Erythroblast (primary cell): ENCODE measurements at regions not wholly inside any gene's neighbourhood (a gene's known extent, or its start where the extent isn't known, plus 50 kb on each side); places are given as distances from the start of the nearest gene placed in this dataset.

ENCODE experiments used
- DNase-seq, 2 experiments: peaks; one replicate each; lab custom pipeline; 2025; lab: John Stamatoyannopoulos, UW
- GATA1 ChIP-seq: IDR thresholded peaks from 2 replicates; pipeline ENCODE4 v1.6.1; 2011; ENCODE audit warnings: low read depth, mild to moderate bottlenecking, control low read depth, low read length, moderate library complexity
- POLR2A ChIP-seq: IDR thresholded peaks from 2 replicates; pipeline ENCODE4 v1.6.1; 2011; ENCODE audit warnings: mild to moderate bottlenecking, low read length

DNA sequence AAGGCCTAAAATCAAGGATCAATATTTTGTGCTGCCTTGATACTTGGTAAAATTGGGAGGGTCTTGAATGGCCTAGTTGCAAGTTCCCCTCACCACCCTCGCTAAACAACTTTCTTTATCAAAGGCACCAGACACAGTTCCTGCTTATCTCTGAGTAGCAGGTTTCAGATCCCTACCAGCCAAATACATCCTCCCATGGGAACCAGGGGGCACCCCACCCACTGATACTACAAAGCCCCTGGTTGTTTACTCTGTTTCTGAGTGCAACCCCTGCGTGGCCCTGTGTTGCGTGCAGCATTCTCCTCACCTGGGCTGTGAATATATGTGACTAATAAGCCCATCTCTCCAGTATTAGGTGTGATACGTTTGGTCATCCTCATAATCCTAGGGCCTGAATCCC is 314.9 kb downstream of the DRD1 start:
- TF ChIP-seq POLR2A (no peak), GATA1 (no peak)

GRCh38 chr5:175124821-175125220 is 319.2 kb downstream of the DRD1 start:
- no peak for TF ChIP-seq POLR2A
- TF ChIP-seq GATA1 = no peak
- no peak for DNase-seq

More for the DNA sequence above, 314.9 kb downstream of the DRD1 start:
- peak; percentile 84 to 85 for DNase-seq

DNA sequence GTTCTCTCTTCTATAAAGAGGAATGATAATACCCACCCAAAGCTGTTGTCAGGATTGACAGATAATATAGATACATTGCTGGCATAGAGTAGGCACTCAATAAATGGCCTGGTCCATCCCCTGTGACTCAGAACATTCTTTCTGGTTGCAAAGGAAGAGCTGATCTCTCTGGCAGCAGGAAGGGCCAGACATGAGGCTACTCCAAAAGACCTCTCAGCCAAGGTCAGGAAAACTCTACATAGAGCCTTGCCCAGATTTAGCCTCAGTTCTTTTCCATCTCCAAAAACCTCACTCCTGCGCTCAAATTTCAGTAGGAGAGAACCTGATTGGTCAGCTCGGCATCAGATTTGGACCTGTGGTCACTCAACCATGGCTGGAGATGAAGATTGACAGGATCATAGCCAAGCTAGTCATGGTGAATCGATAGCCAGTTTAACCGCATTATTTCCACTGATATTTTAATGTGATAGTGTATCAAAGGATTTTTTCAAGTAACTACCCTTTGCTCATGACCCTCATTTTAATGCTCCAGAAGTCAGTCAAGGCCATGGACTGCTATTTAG is 319.6 kb downstream of the DRD1 start:
- DNase-seq = no peak
- TF ChIP-seq POLR2A (no peak), GATA1 (no peak)

GRCh38 chr5:175123542-175123941 is 320.4 kb downstream of the DRD1 start:
- no peak for DNase-seq
- TF ChIP-seq POLR2A (no peak), GATA1 (no peak)

DNA sequence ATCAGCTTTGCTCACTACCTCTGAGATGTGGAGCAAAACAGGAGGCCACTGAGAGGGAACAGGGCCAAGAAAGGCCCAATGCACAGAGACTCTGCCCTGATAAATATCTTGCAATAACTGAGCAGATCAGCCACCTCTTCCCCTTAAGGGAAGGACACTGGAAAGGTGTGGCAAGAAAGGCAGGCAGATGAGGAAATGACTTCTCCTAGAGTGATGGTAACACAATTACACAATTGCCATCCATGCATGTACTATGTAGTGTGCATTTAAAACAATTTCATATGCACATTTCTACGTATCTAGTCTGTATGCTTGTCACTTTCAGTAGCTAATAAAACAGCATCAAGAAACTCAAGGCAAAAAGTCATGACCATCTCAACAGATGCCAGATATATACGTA is 322.5 kb downstream of the DRD1 start:
- no peak for TF ChIP-seq POLR2A
- no peak for TF ChIP-seq GATA1
- no peak for DNase-seq

DNA sequence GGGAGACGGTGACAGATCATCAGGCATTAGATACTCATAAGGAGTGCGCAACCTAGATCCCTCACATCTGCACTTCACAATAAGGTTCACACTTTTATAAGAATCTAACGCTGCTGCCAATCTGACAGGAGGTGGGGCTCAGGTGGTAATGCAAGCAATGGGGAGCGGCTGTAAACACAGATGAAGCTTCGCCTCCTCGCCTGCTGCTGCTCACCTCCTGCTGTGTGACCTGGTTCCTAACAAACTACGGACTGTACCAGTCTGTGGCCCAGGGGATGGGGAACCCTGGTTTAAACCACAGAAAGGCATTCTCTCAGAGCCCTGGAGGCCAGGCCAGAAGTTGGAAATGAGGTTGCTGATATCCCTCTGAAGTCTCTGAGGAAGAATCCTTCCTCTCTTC is 323.6 kb downstream of the DRD1 start:
- TF ChIP-seq GATA1 (no peak), POLR2A (no peak)
- no peak for DNase-seq

- TF ChIP-seq GATA1 = no peak
- TF ChIP-seq POLR2A = no peak
Observed at GRCh38 chr5:175118700-175119309, 325.2 kb downstream of the DRD1 start.

GRCh38 chr5:175116466-175117048 is 327.4 kb downstream of the DRD1 start:
- DNase-seq = no peak
- TF ChIP-seq POLR2A (no peak), GATA1 (no peak)

More at GRCh38 chr5:175118700-175119309, 325.2 kb downstream of the DRD1 start:
- no peak for DNase-seq

DNA sequence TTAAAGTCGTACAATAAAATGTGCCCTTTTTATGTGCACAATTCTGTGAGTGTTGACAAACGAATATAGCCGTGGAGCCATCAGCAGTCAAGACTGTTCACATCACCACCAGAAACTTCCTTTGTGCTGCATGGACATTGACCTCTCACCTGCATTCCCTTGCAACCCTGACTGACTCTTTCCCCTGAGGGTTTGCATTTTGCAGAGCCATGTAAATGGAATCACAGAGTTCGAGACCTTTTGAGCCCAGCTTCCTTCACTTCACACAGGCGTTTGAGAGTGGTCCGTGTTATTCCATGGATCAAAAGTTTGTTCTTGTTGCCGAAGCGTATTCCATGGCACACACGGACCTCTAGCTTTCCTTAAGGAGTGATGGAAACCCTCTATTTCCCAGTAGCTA is 328.2 kb downstream of the DRD1 start:
- TF ChIP-seq POLR2A (no peak), GATA1 (no peak)
- DNase-seq = no peak

GRCh38 chr5:175113947-175114346 is 330.0 kb downstream of the DRD1 start:
- no peak for DNase-seq
- TF ChIP-seq GATA1 (no peak), POLR2A (no peak)

- TF ChIP-seq POLR2A (no peak), GATA1 (no peak)
- DNase-seq = no peak
Observed at GRCh38 chr5:175109058-175109755, 334.8 kb downstream of the DRD1 start.

DNA sequence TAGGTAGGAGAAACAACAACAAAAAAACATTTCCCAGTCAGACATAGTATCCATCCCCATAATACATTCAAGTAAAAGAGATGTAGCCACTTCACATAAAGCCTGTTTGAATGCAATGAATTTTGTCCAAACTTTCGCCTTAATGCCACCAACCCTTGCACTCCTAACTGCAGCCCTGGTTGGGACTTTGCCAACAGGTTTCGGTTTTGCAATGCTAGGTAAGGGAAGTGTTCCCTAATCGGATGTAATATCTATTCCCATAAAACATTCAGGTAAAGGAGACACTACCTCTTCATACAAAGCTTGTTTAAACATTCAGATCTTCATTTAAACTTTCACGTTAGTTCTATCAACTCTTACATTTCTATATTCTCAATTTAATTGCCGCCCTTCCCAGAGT is 336.1 kb downstream of the DRD1 start:
- TF ChIP-seq GATA1 = no peak
- no peak for TF ChIP-seq POLR2A
- no peak for DNase-seq

DNA sequence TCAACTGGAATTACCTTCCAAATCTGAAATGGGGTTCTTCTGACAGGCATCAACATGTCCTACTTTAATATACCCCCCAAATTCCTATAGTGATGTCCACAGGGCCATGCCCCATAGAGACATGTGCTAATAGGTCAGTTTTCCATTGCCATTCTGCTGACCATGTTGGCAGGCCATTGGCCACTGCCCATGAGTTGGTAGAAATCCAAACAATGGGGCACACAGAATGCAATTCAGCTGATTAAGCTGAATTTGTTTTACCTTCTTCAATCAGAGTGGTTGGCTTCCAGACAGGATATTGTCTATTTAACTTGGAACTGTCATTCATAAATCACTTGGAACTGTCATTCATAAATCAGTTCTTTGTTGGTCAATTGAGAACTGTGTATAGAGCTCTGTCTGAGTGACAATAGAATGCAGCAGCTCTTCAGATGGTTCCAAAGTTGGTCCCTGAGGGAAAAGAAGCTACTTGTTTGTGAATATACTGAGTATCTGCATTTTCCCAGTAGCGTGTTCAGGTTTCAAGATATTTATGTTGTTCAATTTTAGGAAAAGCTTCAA is 336.9 kb downstream of the DRD1 start:
- no peak for DNase-seq
- TF ChIP-seq POLR2A (no peak), GATA1 (no peak)

DNA sequence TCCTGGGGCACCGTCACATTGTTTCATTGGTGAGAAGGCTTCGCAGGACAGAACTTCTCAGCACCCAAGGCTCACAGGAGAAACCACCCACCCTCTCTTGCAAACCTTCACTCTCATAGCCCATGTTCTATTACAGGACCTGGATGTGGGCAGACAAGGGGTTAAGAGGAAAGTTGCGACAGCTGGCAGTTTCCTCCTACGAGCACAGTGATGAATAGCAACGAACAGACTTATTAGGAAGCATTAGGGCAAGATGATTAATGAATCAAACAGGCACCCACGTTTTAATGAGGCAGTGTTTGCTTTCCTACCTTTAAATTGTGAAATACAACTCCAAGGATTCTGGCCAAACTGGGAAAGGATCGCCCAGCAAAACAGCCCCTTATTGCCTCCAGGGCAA is 339.3 kb downstream of the DRD1 start:
- no peak for DNase-seq
- TF ChIP-seq POLR2A (no peak), GATA1 (no peak)
